T-helper 1 cell (primary cell): ENCODE measurements at regions not wholly inside any gene's neighbourhood (a gene's known extent, or its start where the extent isn't known, plus 50 kb on each side); places are given as distances from the start of the nearest gene placed in this dataset.

ENCODE experiments used
- DNase-seq, 5 donors: peaks; one replicate each; pipeline ENCODE4 v3.0.0-alpha.2; 2012 to 2020

DNA sequence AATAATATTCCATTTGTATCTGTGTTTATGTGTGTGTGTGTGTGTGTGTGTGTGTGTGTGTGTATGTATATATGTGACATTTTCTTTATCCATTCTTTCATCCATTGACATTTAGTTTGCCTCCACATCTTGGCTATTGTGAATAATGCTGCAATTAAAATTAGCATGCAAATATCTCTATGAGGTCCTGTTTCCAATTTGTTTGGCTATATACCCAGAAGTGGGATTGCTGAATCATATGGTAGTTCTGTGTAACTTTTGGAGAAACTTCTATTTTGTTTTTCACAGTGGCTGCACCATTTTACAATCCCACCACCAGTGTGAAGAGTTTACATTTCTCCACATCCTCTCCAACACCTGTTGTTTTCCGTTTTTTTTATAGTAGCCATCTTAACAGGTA, 53.1 kb downstream of the CH25H start:
- no peak for DNase-seq

DNA sequence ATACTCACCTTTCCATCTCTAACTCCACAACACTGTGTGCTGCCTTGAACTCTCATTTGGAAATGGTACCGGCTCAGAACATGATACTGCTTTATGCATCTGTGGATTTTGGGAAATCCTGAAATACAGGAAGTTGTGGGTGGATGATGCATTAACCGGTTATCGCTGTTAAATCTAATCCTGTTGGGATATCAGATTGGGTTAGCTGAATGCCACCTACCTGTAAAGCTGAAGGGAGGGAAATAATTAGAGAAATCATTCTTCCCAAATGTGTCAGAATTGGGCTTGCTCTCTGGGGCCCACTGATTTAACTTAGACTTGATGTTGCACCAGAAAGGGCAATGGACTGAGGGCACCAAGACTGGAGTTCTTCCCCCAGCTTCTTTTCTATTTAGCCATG, 54.0 kb downstream of the CH25H start:
- no peak for DNase-seq

DNA sequence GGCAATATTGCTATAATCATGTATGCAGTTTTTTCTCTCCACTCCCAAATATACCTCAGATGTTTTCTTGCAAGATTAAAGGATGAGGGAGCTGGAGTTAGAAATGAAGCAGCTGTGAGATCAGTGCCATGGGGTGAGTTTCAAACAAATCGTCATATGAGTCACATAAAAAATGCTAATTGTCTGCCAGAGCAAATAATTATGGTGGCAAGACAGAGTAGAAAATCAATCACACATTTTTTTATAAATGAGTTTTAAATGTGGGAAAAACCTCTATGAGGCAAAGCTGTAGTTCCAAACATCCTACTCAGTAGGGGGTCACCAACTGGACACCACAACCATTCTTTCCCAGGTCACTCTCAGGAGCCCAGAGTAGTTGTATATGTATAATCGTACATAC, 55.3 kb downstream of the CH25H start:
- no peak for DNase-seq

DNA sequence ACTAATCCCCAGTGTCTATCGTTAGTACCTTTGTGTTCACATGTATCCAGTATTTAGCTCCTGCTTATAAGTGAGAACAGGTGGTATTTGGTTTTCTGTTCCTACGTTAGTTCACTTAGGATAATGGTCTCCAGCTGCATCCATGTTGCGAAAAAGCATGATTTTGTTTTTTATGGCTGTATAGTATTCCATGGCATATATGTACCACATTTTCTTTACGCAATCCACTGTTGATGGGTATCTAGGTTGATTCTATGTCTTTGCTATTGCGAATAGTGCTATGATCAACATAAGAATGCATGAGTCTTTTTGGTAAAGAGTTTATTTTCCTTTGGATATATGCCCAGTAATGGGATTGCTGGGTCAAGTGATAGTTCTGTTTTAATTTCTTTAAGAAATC, 59.1 kb downstream of the CH25H start:
- no peak for DNase-seq

DNA sequence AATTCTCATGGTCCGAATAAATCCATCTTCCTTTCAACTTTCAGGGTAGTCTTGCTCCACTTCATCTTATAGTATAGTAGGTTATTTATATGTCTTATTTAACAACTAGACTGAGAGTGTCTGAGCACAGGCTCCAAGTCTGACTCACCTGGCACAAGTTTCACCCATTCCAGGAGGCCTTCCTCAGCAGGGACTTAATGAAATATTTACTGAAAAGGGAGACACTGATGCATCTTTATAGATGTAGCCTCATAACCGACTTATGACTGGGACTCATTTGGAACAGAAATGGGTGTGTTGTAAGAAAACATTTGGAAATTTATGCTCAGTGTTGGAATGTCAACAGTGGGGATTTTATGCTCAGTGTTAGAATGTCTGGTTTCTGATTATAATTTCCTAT, 59.9 kb downstream of the CH25H start:
- DNase-seq = no peak

DNA sequence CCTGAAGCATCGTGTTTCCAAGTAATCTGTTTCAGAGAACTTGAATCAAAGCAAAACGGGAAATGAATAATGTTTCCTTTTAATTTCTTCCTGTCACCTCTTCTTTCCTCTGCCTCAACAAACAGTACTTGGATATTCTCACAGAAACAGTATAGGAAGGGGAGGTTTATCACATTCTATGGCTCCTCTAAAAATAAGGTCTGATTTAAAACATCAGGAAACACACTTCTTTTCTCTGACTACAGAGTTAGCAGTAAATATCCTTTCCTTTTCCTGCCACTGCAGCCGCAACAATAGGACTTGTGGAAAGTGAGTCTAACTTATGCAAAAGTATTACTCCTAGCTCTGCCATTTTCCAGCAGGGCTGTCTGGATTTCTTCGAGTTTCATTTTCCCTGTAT, 62.3 kb downstream of the CH25H start:
- DNase-seq = no peak

GRCh38 chr10:89142590-89142989, 64.5 kb downstream of the CH25H start:
- no peak for DNase-seq

DNA sequence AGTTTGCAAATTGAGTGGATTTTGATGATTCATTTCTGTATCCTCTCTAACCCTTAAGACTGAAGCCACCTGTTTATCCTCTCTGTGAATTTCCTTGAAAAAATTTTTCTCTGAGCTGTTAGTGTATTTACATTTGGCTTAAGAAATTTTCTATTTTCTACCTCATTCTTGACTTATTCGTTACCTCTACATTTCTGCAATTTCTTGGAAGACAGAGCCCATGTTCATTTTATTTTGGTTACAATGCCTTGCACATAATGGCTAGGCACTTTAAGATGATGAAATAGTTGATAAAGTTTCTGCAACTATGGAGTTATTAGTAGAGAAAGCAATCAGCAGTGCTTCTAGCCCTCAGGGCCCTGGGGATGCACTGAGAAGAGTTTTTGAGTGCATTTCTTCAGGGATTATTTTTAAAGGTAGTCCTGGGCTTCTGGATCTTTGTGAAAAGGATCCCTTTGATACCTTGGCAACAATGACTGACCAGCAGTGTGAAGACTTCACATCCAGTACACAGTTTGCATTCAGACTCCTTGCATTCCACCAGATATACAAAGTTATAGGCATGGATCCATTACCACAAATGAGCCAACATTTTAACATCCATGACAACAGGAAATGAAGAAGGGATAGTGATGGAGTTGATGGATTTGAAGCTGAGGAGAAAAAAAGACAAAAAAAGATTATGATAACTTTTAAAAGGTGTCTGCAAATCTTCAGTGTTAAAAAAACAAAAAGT, 68.2 kb downstream of the CH25H start:
- no peak for DNase-seq

DNA sequence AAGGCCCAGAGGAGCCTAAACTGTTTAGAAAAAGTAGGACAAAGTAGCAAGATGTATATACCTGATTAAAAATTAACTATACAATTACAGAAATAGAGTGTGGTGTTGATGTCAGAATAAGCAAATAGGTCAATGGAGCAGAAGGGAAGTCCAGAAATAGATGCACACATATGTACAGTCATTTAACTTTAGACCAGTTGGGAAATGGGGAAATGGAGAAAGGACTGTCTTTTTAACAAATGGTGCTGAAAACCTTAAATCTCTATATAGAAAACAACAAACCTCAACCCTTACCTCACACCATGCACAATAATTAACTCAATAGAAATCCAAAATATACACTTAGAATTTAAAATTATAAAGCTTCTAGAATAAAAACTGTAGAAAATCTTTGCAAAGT, 72.2 kb downstream of the CH25H start:
- DNase-seq = no peak

GRCh38 chr10:89129911-89130310, 77.2 kb downstream of the CH25H start:
- DNase-seq = no peak

- no peak for DNase-seq
These were observed 84.6 kb downstream of the CH25H start for GRCh38 chr10:89122433-89123051.

DNA sequence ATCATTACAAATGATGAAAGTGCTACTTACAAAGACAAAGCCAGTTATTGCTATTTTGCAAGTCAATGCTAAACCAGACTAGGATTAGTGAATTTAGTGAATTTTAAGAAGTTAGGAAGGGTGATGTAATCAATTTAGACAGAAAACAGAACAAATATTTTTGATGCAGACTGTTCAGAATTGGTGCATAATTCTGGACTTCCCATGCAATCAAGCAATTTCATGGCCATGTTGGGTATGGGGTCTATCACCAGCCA, 85.4 kb downstream of the CH25H start:
- no peak for DNase-seq

GRCh38 chr10:89120931-89121763, 86.0 kb downstream of the CH25H start:
- DNase-seq = no peak

DNA sequence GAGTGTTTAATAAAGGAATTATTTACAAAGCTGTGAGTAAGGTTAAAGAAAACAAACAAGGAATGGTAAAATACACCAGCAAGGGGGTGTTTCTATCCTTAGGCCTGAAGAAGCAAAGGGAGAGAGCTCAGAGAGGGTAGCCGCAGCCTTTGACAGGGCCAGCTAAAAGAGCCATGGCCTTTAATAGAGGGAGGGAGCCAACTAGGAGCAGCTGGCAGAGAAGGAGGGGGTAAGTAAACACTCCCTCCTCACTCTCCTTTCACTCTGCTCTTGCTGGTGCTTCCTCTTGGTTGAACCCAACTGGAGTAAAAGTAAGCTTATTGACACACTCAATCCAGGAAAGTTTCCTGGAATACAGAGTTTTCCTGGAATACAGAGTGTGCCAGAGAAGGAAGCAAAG, 87.5 kb downstream of the CH25H start:
- no peak for DNase-seq

DNA sequence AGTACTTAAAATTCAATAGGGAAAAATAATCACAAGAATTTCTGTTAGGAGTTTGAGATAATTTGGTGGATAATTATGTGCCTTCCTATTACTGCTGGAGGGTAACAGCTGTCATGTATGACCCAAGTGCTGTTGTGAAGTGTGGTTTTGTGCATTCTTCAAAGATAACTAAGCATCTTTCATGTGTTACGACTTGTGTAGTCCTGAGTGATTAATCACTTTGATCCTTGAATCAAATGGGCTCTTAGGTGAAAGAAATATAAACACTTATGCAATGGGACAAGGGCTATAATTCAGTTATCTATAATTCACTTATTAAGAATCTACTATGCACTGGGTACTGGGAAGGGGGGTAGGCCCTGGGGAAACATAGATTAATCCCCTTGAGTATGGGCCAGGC, 89.0 kb downstream of the CH25H start:
- DNase-seq = no peak

- no peak for DNase-seq
These were observed 91.1 kb downstream of the CH25H start for GRCh38 chr10:89115876-89116627.

- no peak for DNase-seq
These were observed 92.1 kb downstream of the CH25H start for GRCh38 chr10:89114846-89115625.

- no peak for DNase-seq
These were observed 104.4 kb downstream of the CH25H start for GRCh38 chr10:89102735-89103134.

- DNase-seq = no peak
These were observed 105.2 kb downstream of the CH25H start for GRCh38 chr10:89101943-89102342.

GRCh38 chr10:89100680-89101079, 106.4 kb downstream of the CH25H start:
- DNase-seq = no peak

GRCh38 chr10:89097226-89097625, 106.6 kb downstream of the FAS start:
- DNase-seq = no peak

- no peak for DNase-seq
These were observed 105.2 kb downstream of the FAS start for GRCh38 chr10:89095701-89096391.
